GM18870 (cell line): ENCODE measurements at regions not wholly inside any gene's neighbourhood (a gene's known extent, or its start where the extent isn't known, plus 50 kb on each side); places are given as distances from the start of the nearest gene placed in this dataset.
A peak's percentile ranks its signal among the peaks of the same experiment; 100 is the strongest.
"Not testable (repeated sequence)": the region's sequence is repeated elsewhere in the genome, so short reads cannot be mapped to it uniquely, and the experiment has no call there.

Source experiments
- ATAC-seq: cut with Tn5 transposase; IDR thresholded peaks from one replicate; pipeline ENCODE4 v1.9.1; 2021; ENCODE audit warnings: moderate library complexity; ENCODE audit not compliant: unreplicated experiment

DNA sequence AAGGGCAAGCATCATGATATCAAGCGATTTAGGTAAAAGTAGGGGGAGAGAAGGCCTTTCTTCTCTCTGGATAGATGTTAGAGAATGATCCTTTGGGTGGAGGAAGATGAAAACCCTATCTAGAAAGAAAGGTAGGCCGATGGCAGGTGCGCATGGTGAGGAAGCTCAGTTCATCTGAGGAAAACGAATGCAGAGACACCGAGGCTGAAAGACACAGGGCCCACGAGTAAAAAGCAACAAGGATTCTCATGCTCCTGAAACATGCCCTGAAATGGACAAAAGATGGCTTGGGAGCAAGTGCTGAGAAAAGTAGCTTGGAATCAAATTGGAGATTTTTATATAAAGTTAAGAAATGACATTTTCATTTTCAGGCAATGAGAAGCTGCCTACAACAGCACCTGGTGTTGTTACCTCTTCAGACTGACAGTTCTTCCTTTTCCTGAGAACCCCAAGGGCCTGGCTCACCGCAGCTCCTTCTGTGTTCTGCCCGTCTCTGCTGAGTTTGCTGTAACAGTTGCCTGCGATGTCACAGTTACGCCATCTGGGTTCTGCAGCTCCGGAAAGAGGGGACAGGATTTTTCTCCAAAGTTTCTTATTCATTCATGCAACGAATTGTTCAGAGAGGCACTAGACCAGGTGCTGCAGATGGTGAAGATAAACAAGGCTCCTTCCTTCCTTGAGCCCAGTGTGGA is 402.0 kb upstream of the KLF6 start:
- no peak for ATAC-seq

DNA sequence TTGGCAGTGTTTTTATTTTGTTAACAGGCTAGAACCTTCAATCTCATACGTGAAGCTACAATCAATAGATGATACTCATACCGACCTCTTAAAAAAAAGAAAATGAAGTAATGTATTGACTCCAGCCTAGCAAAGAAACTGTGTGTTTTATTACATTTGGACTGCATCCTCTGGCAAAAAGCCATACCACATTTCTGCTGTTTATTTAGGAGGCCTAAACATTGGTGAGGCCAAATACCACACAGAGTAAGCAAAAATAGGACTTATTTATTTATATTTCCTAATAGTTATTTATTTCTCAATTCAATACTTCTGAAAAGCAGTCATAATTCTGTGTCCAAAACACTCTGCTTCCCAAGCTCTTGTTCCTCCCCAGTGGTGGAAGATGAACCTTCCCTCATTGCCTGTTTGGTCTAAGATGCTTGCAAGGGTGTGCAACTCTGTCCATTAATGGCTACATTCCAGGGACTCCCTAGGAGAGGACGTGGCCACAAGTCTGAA is 398.8 kb upstream of the KLF6 start:
- ATAC-seq, result no peak

DNA sequence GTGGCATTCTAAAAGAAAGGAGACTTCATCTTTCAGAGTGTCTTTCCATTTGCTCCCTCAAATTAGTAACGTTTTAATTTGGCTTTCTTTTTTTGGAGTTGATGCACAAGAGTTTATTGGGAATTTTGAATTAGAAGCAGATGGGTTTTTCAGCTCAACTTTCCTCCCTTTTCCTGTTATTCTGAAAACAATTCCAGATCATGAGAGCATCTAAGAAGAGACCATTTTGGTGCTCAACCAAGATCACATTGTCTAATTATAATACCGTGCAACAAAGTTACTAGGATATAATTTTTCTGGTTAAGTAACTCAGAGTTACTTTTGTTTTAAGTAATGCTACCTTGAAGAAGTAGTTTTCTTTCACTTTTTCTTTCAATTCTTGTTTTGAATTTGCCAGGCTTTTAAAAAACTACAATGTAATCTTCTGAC is 396.6 kb upstream of the KLF6 start:
- ATAC-seq, result peak; percentile 53

DNA sequence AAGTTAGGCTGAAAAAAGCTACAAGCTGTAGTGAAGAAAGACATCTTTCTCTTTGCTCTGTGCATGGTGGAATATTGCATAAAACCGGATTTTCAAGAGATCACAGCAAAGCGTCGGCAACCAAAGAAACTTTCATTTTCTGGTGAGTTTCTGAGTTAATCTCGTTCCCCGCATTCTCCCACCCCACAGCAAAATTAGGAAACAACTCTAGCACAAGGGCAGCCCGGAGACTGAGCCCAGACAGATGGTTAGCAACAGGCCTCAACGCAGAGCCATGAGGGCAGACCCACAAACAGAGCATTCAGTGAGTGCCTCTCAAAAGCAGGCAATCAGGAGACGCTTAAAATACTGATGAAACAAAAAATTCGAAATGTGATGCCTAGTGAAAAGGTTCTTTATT is 396.1 kb upstream of the KLF6 start:
- ATAC-seq, result no peak

DNA sequence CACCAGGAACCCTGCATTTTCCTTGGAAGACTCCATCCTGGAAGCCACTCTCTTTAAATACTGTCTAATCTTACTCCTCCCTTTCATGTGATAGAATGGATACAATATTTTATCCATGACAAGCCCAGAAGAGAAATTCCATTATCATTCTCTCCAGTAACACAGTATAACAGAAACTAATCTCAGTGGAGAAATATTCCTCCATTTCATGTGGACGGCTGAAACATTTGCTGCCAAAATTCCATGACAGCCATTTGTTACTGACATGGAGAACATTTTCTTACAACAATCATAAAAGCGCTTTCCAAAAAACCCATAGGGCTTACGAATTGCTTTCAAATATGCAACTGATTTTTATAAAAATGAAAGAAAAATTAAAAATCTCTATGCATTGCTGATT is 392.8 kb upstream of the KLF6 start:
- ATAC-seq, result no peak

DNA sequence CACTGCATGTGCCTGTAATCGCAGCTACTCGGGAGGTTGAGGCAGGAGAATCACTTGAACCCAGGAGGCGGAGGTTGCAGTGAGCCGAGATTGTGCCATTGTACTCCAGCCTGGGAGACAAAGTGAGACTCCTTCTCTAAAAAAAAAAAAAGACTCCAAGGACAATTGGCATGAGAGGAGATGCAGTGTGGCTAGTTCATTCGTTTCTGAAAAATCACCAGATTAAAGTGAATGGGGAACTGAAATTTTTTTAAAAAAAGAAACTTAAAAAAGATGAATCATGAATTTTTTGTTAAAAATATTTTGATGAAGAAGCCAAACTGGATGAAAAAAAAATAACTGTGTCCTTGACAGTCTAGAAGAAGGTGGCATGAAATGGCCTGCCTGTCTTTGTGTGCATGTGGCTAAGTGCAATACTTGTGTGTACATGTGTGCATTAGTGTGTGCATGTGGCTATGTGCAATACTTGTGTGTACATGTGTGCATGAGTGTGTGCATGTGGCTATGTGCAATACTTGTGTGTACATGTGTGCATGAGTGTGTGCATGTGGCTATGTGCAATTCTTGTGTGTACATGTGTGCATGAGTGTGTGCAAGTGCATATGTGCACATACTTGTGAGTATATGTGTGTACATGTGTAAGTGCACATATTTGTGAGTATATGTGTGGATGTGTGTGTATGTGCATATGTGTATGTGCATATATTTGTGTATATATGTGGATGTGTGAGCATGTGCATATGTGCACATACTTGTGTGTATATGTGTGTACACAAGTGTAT is 391.7 kb upstream of the KLF6 start:
- ATAC-seq, result no peak

DNA sequence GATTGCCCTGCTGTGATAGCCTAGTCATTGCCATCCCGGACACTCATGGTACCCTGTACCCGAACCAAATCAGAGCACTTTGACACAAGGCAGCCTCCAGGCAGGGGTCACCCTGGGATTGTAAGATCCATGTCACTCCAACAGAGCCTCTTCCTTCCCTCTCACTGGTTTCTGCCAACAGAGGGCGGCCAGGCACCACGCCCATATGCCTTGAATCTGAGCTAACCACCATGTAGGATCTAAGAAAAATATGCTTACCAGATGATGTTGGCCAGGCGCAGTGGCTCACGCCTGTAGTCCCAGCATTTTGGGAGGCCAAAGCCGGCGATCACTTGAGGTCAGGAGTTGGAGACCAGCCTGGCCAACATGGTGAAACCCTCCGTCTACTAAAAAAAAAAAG is 389.2 kb upstream of the KLF6 start:
- no peak for ATAC-seq

DNA sequence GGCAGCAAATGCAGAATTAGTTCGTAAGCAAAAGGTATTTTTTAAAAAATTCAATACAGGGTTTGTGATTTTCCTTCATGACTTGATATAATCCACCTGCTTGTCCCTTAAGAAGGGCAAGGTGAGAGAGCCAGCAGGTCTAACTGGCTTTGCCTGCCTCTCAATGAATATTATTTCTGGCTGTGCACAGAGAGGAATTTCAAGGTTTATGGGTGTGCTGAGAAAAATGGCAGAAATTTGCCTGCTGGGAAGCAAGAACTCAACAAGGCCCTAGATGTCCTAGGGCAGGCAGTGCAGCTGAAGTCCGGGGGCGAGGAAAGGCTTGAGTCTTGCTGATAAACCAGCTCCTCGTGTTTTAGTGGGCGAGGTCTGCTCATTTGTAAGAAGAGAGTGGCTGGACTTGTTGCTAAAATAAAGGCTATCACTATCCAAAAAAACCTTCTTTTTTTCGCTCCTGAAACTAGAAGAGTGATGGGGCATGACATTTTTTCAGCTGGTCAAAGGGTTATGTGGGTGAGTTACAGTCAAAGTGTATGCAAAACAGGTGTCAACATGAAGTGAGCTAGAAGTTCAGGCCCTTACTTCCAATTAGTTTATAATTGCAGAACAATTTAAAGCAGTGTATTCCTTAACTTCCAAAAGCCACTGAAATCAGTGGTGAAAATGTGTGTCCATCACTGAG is 385.8 kb upstream of the KLF6 start:
- ATAC-seq, result no peak

DNA sequence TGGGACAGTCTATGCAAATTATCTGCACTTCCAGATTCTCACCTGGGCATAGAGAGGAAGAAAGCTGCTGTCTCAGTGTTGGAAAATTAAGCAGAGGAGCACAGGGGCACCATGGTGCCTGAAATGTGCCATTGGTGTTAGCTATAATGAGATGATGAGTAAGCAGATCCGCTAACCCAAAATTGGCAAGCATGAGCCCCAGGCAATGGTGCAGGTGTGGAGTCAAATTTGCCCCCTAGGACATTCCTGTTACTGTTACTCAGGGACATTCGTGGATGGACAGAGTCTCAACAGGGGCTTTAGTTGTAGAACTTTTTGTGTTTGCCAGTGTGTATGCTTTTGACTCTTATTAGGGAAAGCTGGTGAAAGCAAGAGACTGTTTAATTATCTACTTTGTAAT is 385.2 kb upstream of the KLF6 start:
- ATAC-seq, result no peak

DNA sequence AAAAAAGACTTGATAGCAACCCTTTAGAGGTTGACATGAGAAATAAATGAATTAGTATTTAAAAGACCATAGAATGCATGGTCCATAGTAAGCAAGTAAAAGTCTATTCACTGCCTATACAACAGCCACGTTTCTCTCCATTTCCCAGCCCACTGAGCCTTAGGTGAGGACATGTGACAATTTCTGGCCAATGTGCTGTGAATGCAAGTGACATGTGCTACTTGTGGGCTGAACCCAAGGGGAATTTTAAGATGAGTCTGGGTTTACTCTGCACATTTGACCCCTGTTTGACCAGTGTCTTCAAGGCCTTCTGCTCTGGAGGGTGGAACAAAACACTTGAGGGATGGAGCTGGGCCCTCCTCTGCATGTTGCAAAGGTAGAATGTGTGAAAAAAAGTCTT is 384.4 kb upstream of the KLF6 start:
- ATAC-seq, result no peak

DNA sequence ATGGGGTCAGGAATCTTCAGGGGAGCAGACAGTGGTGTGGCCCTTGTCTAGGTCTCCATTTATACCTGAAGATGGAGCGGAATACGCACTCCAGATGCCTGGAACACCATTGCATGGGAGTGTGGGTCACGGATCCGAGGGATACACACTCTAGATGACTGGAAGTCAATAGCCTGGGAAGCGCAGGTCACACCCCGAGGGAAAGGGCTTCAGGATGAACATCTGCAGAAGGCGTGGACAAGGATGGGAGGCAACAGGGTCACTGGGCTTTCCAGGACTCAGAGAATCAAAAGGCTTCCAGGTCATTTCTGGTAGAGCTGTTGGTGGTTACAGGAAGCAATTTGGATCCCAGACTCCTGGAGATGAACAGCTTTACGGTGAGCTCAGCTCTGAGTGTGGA is 382.2 kb upstream of the KLF6 start:
- ATAC-seq, result no peak

DNA sequence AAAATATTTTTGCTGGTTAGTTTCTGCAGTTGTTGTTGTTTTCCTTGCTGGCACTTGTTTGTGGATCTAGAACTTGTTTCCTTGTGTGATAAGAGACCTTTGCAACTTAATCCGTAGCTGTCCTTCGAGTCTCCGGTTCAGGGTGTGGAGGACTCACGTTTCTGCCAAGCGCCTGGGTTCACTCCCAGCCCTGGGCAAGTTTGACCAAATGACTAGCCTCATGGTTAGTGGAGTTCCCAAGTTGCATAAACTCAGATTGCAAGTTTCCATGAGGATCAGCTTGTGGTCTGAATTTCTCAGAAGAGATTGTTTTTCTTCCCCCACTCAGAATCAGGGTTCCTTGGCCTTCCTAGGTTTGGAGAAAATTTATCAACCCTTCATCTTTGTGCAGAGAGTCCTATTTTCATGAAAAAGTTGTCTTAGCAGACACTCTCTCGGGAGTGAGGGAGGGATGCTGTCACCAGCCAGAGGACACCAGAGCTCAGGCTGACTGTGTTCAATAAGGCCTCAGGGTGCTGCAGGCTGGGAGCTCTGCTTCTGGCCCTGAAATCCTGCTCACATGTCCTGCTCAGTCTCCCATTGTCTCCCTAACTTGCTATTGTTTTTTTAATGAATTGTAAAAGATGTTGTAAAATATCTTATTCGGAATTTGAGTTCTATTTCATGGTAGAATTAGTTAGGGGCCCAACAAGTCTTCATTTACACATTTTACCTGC is 377.7 kb upstream of the KLF6 start:
- ATAC-seq, result no peak

DNA sequence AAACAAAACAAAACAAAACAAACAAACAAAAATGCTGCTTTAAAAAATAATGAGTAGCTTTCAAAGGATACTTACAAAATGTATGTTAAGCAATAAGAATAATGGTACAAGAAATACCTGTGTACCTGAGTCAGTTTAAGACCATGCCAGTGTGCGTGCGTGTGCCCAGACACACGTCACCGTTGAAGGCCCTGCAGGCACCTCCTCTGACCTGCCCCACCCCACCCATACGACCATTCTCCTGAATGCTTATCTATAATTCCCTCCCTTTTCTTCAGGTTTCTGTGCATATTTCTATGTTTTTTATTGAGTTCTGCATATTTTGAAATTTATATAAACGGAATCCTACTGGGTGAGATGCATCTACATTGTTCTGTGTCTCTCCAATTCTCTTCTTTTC is 374.2 kb upstream of the KLF6 start:
- no peak for ATAC-seq

DNA sequence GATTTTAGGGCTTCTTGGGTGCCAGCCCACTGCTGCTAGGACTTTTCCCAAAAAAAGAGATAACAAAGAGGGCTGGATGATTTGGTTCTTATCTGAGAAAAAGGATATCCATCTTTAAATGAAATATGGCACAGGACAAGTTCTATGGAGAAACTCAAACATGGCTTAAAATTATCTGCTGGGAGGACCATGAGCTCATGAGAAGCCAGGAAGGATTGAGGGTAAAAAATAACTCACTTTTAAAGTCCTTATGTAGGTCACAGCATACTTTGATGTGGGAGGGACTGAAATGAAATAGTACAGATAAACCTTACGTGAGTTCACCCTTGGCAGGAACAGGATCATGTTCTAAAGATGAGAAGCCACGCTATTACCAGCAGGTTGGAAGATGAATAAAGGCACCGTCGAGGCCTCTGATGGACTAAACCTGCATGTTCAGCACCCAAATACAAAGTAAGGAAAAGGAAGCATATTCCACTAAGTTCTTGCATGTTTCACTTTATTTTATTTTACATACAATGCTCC is 369.2 kb upstream of the KLF6 start:
- no peak for ATAC-seq

DNA sequence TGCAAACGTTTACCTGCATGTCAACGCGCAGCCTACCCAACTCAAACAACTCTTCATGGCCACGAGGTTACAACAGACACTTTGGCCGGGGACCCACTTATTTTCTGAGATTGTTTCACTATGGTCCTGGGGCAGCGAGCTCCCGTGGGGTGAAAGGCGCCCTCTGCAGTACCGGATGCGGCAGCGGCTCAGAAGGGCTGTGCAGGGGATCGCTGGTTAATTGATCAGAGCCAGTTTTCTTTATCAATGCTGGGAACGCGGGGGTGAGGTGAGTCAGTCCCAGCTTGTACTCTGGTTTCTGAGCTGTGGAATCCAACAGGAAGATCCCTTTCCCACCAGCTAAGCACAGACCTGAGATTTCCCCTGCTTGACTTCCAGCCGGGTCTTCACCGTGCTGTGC is 366.5 kb upstream of the KLF6 start:
- no peak for ATAC-seq

DNA sequence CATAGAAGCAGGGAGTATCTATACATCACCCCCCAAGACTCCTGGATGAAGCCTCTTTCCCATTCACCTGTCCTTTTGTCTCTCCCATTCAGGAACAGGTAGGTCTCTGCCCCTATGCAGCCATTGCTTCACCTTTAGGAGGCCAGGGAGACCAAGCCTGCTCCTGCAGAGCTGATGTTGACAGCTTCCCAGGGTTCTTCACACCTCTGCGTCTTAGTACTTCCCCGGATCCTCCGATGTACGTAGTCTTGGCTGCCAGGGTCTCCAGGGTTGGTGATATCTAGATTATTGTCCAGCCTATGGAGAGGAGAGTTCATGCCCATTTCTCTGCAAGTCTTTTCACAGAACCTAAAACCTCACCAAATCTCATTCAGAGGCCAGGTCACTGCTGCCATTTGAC is 365.7 kb upstream of the KLF6 start:
- ATAC-seq, result no peak

DNA sequence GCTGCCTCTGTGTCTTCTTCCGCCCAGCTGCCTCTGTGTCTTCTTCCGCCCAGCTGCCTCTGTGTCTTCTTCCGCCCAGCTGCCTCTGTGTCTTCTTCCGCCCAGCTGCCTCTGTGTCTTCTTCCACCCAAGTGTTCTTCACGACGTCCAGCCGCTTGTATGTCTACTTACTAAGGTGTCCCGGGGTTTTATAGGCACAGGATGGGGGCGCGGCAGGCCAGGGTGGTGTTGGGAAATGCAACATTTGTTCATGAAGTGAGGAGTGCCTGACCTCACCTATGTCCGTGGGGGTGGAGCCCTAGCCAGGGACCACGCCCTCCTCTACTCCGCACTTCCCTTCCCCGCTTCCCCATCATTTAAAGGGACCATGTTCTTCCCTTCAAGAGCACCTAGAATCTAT is 364.5 kb upstream of the KLF6 start:
- ATAC-seq, result not testable (repeated sequence)

DNA sequence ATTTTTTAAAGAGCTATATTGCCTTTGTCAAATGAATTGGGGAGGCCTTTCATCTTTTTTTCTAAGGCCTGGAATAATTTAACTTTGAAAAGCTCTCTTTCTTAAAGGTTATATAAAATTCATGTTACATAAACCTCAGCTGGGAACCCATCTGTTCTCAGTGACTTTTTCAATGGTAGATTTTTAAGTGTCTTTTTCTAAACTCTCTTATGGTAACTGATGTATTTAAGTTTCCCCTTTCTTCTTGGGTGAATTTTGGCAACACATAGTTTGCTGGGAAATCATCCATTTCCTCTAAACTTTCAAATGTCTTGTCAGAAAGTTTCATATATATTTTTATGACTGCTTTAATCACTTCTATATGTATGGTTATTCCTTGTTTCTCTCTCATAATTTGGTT is 362.2 kb upstream of the KLF6 start:
- ATAC-seq, result no peak

DNA sequence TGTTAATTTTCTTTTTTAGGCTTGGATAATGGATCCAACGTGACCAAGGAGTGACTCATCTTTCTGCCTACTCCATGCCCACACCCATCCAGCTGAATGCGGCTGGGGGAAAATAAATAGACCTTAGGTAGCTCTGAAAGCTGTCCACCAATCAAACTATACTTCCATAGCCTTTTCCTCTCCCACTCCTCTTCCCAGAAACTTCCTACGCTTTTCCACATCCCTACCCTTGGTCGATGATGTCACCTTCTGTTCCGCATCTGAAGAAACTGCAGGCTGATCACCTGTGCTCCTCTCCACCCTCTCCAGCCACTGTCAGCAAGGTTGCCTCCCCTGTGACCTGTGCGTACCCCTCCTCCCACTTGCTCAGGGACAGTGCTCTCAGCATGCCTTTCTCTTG is 359.8 kb upstream of the KLF6 start:
- no peak for ATAC-seq

DNA sequence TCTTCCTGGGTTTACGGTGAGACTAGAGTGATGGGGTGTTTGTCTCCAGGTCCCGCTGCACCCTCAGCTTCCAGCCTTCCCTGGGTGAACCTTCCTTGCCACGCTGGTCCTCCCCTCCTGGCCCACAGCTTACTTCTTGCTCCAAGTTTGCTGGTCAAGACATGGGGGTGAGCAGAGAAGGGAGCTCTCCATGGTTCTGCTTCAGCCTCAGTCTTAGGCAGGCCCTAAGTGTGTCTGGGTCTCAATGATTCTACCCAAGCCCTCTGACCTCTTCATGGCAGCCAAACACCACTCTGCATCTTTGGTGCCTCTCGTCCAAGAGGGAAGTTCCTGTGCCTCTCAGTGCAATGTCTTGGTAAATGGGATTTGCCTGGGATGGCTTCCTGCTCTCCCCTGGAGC is 356.5 kb upstream of the KLF6 start:
- ATAC-seq, result no peak

DNA sequence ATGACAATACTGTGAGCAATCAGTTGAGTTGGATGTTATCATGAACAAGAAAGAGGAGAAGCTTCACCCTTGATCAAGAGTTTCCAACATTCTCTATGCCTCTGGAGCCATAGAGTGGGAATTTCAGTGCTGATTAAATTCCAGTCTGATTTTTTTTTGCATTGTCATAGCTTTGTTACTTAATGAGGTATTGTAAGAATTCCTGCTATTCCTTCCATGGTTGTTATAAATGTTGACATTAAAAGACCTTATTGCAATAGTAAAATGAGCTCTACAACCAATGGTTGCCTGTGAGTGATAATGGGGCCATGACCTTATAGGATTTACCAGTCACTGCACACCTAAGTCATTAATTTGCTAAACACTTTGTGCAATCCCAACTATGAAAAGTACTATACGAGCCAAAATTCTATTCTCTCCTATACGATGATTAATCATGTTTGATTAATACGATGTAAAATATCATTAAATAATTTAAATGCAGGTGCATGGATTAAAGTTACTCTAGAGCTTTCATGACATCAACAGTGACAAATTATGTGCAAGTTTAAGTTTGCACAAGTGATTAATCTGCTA is 353.2 kb upstream of the KLF6 start:
- no peak for ATAC-seq
